Cardiac fibroblast (primary cell): ENCODE measurements at regions not wholly inside any gene's neighbourhood (a gene's known extent, or its start where the extent isn't known, plus 50 kb on each side); places are given as distances from the start of the nearest gene placed in this dataset.

Experiments used
- DNase-seq, 2 donors: peaks; one replicate each; pipeline versions ENCODE4 v3.0.0 to v3.0.0-alpha.2; 2010; ENCODE audit warnings: low read depth in 2 of 2
- H3K4me3 ChIP-seq, 2 donors: replicated peaks in 1 of 2; 1 replicate in 1 of 2; 2 replicates in 1 of 2; pipeline ENCODE4 v1.5.1; 2011; ENCODE audit warnings: low read depth in 2 of 2, low read length in 2 of 2, mild to moderate bottlenecking in 2 of 2, moderate library complexity in 1 of 2
- CTCF ChIP-seq: IDR thresholded peaks from one replicate; pipeline ENCODE4 v1.5.1; 2011; ENCODE audit warnings: low read depth, mild to moderate bottlenecking, low read length, inconsistent platforms

- DNase-seq, result peak; percentile 90 to 96
- H3K4me3 ChIP-seq, result no peak overlapping the region
- peak; percentile 40 for TF ChIP-seq CTCF
Observed at GRCh38 chr7:17651863-17652385, 288.4 kb downstream of the SNX13 start.

- no peak for DNase-seq
- no peak overlapping the region for H3K4me3 ChIP-seq
- TF ChIP-seq CTCF, result no peak
Observed at GRCh38 chr7:17654940-17655339, 285.4 kb downstream of the SNX13 start.

- H3K4me3 ChIP-seq, result no peak overlapping the region
- TF ChIP-seq CTCF, result no peak
- no peak for DNase-seq
Observed at GRCh38 chr7:17659126-17659525, 281.2 kb downstream of the SNX13 start.

GRCh38 chr7:17660116-17660515 lies 280.2 kb downstream of the SNX13 start:
- no peak for TF ChIP-seq CTCF
- no peak overlapping the region for H3K4me3 ChIP-seq
- peak; percentile 77 to 85 for DNase-seq

- H3K4me3 ChIP-seq, result no peak overlapping the region
- no peak for TF ChIP-seq CTCF
- DNase-seq, result peak; percentile 37 to 50
Observed at GRCh38 chr7:17661982-17662585, 278.2 kb downstream of the SNX13 start.

- TF ChIP-seq CTCF, result no peak
- DNase-seq, result peak; percentile 91 to 93
- H3K4me3 ChIP-seq, result no peak overlapping the region
Observed at GRCh38 chr7:17663061-17663675, 277.1 kb downstream of the SNX13 start.
